Heart left ventricle (tissue), 16 donors: ENCODE measurements at regions not wholly inside any gene's neighbourhood (a gene's known extent, or its start where the extent isn't known, plus 50 kb on each side); places are given as distances from the start of the nearest gene placed in this dataset.
A peak's percentile ranks its signal among the peaks of the same experiment; 100 is the strongest.

ENCODE experiments used
- ATAC-seq, 4 donors: fragments of 200-7000 bp; cut with Tn5 transposase; one replicate each; pipeline ENCODE4 v1.9.1; 2020 to 2022; ENCODE audit warnings: moderate library complexity in 4 of 4, mild to moderate bottlenecking in 3 of 4, moderate number of reproducible peaks in 1 of 4
- DNase-seq, 5 donors: peaks; one replicate each; pipeline ENCODE4 v3.0.0-alpha.2; 2020
- H3K27ac ChIP-seq, 12 donors: fragments of 200-600 bp; sonication (generic) in 4 of 12; one replicate each; pipeline versions ENCODE4 v1.5.0 to v1.8.0; 2016 to 2022; ENCODE audit warnings: mild to moderate bottlenecking in 2 of 12
- H3K27me3 ChIP-seq, 9 donors: fragments of 200-600 bp; sonication (generic) in 2 of 9; one replicate each; pipeline versions ENCODE4 v1.5.1 to v1.8.0; 2016 to 2022; ENCODE audit warnings: mild to moderate bottlenecking in 3 of 9
- H3K36me3 ChIP-seq, 9 donors: fragments of 200-600 bp; sonication (generic) in 2 of 9; one replicate each; pipeline versions ENCODE4 v1.5.0 to v1.8.0; 2018 to 2022; ENCODE audit warnings: mild to moderate bottlenecking in 2 of 9
- H3K4me1 ChIP-seq, 12 donors: fragments of 200-600 bp; sonication (generic) in 4 of 12; one replicate each; pipeline versions ENCODE4 v1.5.0 to v1.8.0; 2016 to 2022; ENCODE audit warnings: mild to moderate bottlenecking in 3 of 12
- H3K4me3 ChIP-seq, 12 donors: fragments of 200-600 bp; sonication (generic) in 4 of 12; one replicate each; pipeline versions ENCODE4 v1.5.0 to v1.8.0; 2017 to 2022; ENCODE audit warnings: mild to moderate bottlenecking in 9 of 12, moderate library complexity in 4 of 12
- H3K9me3 ChIP-seq, 12 donors: fragments of 200-600 bp; sonication (generic) in 4 of 12; one replicate each; pipeline versions ENCODE4 v1.5.0 to v1.8.0; 2016 to 2022; ENCODE audit warnings: mild to moderate bottlenecking in 1 of 12
- POLR2A ChIP-seq, 2 donors: fragments of 450-650 bp; IDR thresholded peaks; one replicate each; pipeline ENCODE4 v1.6.1; 2017; ENCODE audit warnings: antibody characterized with exemption in 2 of 2, mild to moderate bottlenecking in 2 of 2, moderate library complexity in 2 of 2
- WGBS, 4 donors: extraction: QIAGEN DNeasy Blood & Tissue Kit in 2 of 4; methylation state at CpG; one replicate each; pipeline versions ENCODE4 v1.1.5 to v1.1.7; 2013 to 2018; 5-methylcytosine and 5-hydroxymethylcytosine counted together
- intact Hi-C, 10 donors: fragments of 100-400 bp; cut with DNase I; formaldehyde crosslinking; loops; one replicate each; pipeline versions ENCODE4 v1.11.1 to v1.14.2; 2022
- TF ChIP-seq, protein P1 (sequence below), 12 donors: fragments of 200-600 bp; sonication (generic) in 4 of 12; IDR thresholded peaks; one replicate each; pipeline versions ENCODE4 v1.5.0 to v1.8.0; 2018 to 2022; ENCODE audit warnings: antibody characterized with exemption in 12 of 12, mild to moderate bottlenecking in 5 of 12
- donor health status: ischemic (EF 13 %, LVEDD 7.1; RV severe dilation, severe dysfunction).
- donor health status: healthy with polysubstance abuse.
- donor health status: DM: no; HTN: yes; CAD: no.
- donor health status: DM: no; HTN: no; CAD: no.
- donor health status: ischemic (EF 25% LVEDD 6.9; RV normal size, moderate dysfunction).
- donor health status: ischemic (EF 25% LVEDD 5.7; RV mildly dilated, moderate dysfunction).
- donor health status: healthy.
- donor health status: DM: yes; HTN: yes; CAD: no.
- donor health status: ischemic (EF 35%, LVEDD 5.7; RV mildly dilated, moderate dysfunction).
- donor health status: nonischemic (EF 11% LVEDD 7.7; RV severe dilation, severe dysfunction).
- donor health status: DM: yes; HTN: yes; CAD: no.
- donor health status: PGD.
- donor health status: ischemic (EF 29% LVEDD 5.4; RV normal size, mild dysfunction).
- donor health status: nonischemic (EF 23%, LVEDD 6.1; RV moderate dilation, normal function).

- no peaks in the 10 kb centered on the region for H3K4me1 ChIP-seq
- H3K9me3 ChIP-seq: peaks cover 0 to 21% (median 9%) of the 10 kb centered on the region in 12 donors
- no peak for ATAC-seq
- DNase-seq: no peak
- intact Hi-C loops: no loop called here
- H3K4me3 ChIP-seq: no peak overlapping the region
- H3K36me3 ChIP-seq: no peaks in the 10 kb centered on the region
- no peak for TF ChIP-seq POLR2A (IDR thresholded peaks at IDR 0.05)
- TF ChIP-seq, protein P1, sequence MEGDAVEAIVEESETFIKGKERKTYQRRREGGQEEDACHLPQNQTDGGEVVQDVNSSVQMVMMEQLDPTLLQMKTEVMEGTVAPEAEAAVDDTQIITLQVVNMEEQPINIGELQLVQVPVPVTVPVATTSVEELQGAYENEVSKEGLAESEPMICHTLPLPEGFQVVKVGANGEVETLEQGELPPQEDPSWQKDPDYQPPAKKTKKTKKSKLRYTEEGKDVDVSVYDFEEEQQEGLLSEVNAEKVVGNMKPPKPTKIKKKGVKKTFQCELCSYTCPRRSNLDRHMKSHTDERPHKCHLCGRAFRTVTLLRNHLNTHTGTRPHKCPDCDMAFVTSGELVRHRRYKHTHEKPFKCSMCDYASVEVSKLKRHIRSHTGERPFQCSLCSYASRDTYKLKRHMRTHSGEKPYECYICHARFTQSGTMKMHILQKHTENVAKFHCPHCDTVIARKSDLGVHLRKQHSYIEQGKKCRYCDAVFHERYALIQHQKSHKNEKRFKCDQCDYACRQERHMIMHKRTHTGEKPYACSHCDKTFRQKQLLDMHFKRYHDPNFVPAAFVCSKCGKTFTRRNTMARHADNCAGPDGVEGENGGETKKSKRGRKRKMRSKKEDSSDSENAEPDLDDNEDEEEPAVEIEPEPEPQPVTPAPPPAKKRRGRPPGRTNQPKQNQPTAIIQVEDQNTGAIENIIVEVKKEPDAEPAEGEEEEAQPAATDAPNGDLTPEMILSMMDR (IDR thresholded peaks at IDR 0.05): no peak
- 86 to 100% (median 90%) methylated on average over 4 of the region's 4 CpGs for WGBS, 4 donors
- no peak overlapping the region for H3K27ac ChIP-seq
- H3K27me3 ChIP-seq: peaks cover 0 to 3% (median 0%) of the 10 kb centered on the region in 9 donors
Measured at GRCh38 chr14:101104485-101104884, 201.0 kb upstream of the RTL1 start.

DNA sequence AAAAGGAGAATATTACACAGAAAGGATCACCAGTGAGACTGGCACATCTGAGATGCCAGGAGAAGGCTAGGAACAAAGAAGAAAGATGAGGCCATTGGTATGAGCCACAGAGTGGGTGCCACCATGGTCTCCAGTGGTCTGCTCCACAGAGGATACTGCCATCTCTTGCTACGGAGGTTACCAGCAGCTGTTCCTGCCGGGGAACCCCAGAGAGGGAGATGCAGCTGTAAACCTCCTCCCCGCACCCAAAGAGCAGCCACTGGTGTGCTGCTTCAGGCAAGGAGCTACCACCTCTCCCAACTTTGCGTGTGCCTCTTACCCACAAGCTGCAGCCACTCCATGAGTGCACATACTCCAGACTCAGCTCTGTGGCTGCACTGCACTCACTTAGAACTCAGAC, 201.5 kb upstream of the RTL1 start:
- intact Hi-C loops: no loop called here
- no peak overlapping the region for H3K27ac ChIP-seq
- no peaks in the 10 kb centered on the region for H3K27me3 ChIP-seq
- 76 to 93% (median 83%) methylated on average over 3 to 4 of the region's 4 CpGs for WGBS, 4 donors
- TF ChIP-seq POLR2A (IDR thresholded peaks at IDR 0.05): no peak
- TF ChIP-seq, protein P1 (IDR thresholded peaks at IDR 0.05): no peak
- ATAC-seq (no peak), DNase-seq (no peak)
- no peak overlapping the region for H3K4me3 ChIP-seq
- H3K9me3 ChIP-seq: peaks cover 0 to 16% (median 5%) of the 10 kb centered on the region in 12 donors
- H3K4me1 ChIP-seq: no peaks in the 10 kb centered on the region
- H3K36me3 ChIP-seq: no peaks in the 10 kb centered on the region

DNA sequence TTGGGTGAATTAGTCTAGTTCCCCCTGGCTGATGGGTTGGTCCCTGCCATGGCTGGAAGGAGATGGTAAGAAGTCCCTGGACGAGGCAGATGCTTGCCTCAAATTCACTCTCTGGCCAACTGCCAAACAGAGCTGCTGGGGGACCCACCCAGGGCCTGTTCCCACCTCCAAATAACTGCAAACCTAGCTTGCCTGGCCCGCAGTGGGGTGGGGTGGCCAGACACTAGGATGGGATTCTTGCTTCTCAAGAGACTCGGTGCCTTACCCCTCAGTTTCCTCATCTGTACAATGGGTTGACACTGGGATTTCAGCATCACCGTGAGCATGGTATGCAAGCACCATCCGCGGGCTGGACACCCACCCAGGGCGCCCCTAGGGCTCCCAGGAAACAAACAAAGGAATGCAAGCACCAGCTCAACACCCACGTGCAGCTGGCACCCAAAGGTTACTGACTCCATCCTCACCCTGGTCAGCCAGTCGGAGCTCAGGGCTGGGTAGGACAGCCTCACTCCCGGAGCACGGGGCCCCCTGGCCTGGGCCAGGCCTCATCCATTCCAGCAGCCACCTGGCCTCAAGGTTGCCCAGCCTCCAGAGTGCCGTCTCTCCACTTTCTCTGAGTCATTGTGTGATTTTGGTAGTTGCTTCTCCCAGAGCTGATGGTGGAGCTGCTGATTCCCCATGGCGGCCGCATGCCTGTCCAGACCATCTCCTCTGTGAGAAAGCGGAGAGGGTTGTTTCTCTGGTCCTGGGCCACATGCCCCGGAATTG, 205.2 kb upstream of the RTL1 start:
- H3K9me3 ChIP-seq: peaks cover 0 to 9% (median 0%) of the 10 kb centered on the region in 12 donors
- no peak for ATAC-seq
- intact Hi-C loops: no loop called here

DNA sequence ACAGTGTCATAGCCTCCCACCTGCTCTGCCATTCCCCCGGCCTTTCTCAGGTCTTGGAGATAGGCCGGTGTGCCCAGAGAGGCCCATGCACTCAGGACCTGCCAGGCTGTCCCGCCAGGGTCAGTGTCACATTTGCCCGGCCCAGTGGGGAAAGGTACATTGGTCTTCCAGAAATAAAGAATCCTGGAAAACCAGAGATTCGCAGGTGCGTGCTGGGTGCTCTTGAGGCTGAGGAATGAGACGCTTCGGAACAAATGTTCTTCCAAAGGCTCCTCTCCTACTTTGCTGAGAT, 205.8 kb upstream of the RTL1 start:
- 83 to 90% (median 86%) methylated on average over 8 of the region's 8 CpGs for WGBS, 4 donors
- Histone ChIP-seq H3K4me3 (no peak overlapping the region), H3K9me3 (peaks cover 0 to 9% (median 0%) of the 10 kb centered on the region in 12 donors), H3K27ac (no peak overlapping the region), H3K36me3 (no peaks in the 10 kb centered on the region), H3K27me3 (peaks cover 0 to 5% (median 0%) of the 10 kb centered on the region in 9 donors), H3K4me1 (no peaks in the 10 kb centered on the region)
- intact Hi-C loops: no loop called here
- TF ChIP-seq, protein P1 (IDR thresholded peaks at IDR 0.05): no peak
- TF ChIP-seq POLR2A (IDR thresholded peaks at IDR 0.05): no peak
- no peak for ATAC-seq
- no peak for DNase-seq

More for the DNA sequence above, 205.2 kb upstream of the RTL1 start:
- no peak overlapping the region for H3K27ac ChIP-seq
- H3K4me3 ChIP-seq: no peak overlapping the region
- H3K4me1 ChIP-seq: no peaks in the 10 kb centered on the region
- peak in 1 of 5 donors; percentile 58 for DNase-seq
- H3K36me3 ChIP-seq: no peaks in the 10 kb centered on the region
- H3K27me3 ChIP-seq: peaks cover 0 to 5% (median 0%) of the 10 kb centered on the region in 9 donors
- no peak for TF ChIP-seq POLR2A (IDR thresholded peaks at IDR 0.05)
- TF ChIP-seq, protein P1 (IDR thresholded peaks at IDR 0.05): no peak
- WGBS, 4 donors: 89 to 92% (median 90%) methylated on average over 9 to 16 of the region's 16 CpGs
